Tibial nerve (tissue), 4 donors: ENCODE measurements at regions not wholly inside any gene's neighbourhood (a gene's known extent, or its start where the extent isn't known, plus 50 kb on each side); places are given as distances from the start of the nearest gene placed in this dataset.

Experiments used
- EP300 ChIP-seq, 2 donors: sonication (generic); formaldehyde crosslinking; IDR thresholded peaks; one replicate each; pipeline ENCODE4 v1.6.1; 2017; ENCODE audit warnings: antibody characterized with exemption in 2 of 2, mild to moderate bottlenecking in 1 of 2
- POLR2A ChIP-seq, 2 donors: fragments of 450-650 bp; IDR thresholded peaks; one replicate each; pipeline ENCODE4 v1.6.1; 2017; ENCODE audit warnings: antibody characterized with exemption in 2 of 2, mild to moderate bottlenecking in 2 of 2, moderate library complexity in 2 of 2
- TF ChIP-seq, protein P1 (sequence below), 5 experiments: fragments of 200-600 bp in 3 of 5; fragments of 450-650 bp in 2 of 5; sonication (generic) in 3 of 5; IDR thresholded peaks; one replicate each; pipeline ENCODE4 v1.5.1; 2016 to 2019; ENCODE audit warnings: antibody characterized with exemption in 5 of 5, mild to moderate bottlenecking in 3 of 5, moderate library complexity in 2 of 5

DNA sequence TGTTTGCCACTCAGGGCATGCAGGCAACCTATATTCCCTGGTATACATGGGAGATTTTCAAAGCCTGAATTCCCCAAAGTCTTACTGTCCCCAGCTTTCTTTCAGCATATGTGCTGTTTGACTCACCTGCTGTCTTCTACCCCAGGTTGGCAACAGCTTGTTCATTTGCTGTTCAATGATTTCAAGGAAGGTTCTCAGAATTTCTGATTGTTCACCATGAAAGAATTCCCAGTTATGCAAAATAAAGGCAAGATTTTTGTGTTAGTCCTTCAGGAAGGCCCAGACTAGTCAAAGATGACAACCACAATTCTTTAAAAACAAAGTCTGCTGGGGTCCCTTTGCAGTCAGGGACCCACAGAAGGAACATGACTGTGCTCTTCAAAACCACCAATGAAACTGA, 1057.8 kb upstream of the CDH2 start:
- TF ChIP-seq, protein P1, sequence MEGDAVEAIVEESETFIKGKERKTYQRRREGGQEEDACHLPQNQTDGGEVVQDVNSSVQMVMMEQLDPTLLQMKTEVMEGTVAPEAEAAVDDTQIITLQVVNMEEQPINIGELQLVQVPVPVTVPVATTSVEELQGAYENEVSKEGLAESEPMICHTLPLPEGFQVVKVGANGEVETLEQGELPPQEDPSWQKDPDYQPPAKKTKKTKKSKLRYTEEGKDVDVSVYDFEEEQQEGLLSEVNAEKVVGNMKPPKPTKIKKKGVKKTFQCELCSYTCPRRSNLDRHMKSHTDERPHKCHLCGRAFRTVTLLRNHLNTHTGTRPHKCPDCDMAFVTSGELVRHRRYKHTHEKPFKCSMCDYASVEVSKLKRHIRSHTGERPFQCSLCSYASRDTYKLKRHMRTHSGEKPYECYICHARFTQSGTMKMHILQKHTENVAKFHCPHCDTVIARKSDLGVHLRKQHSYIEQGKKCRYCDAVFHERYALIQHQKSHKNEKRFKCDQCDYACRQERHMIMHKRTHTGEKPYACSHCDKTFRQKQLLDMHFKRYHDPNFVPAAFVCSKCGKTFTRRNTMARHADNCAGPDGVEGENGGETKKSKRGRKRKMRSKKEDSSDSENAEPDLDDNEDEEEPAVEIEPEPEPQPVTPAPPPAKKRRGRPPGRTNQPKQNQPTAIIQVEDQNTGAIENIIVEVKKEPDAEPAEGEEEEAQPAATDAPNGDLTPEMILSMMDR (IDR thresholded peaks at IDR 0.05), result no peak
- TF ChIP-seq POLR2A (IDR thresholded peaks at IDR 0.05), result no peak
- TF ChIP-seq EP300 (IDR thresholded peaks at IDR 0.05), result no peak
